Pancreas (tissue), 10 donors: ENCODE measurements at regions not wholly inside any gene's neighbourhood (a gene's known extent, or its start where the extent isn't known, plus 50 kb on each side); places are given as distances from the start of the nearest gene placed in this dataset.

ENCODE experiments used
- ATAC-seq, 4 donors: fragments of 200-7000 bp; cut with Tn5 transposase; one replicate each; pipeline versions ENCODE4 v1.8.0 to v1.9.1; 2020; ENCODE audit warnings: mild to moderate bottlenecking in 4 of 4, moderate library complexity in 4 of 4
- DNase-seq, 6 donors: peaks; one replicate each; pipeline ENCODE4 v3.0.0-alpha.2; 2020
- FAIRE-seq: peaks from 2 replicates; lab custom pipeline; 2012; peaks lifted over from hg19 to GRCh38; lab: Jason Lieb, UNC
- H3K27ac ChIP-seq, 4 donors: fragments of 200-600 bp; sonication (generic); 1 replicate in 3 of 4; 2 replicates in 1 of 4; pipeline versions ENCODE4 v1.5.0 to v1.8.0; 2020
- H3K27me3 ChIP-seq, 4 donors: fragments of 200-600 bp; one replicate each; pipeline ENCODE4 v1.8.0; 2021
- H3K36me3 ChIP-seq, 3 donors: fragments of 200-600 bp; sonication (generic) in 1 of 3; one replicate each; pipeline versions ENCODE4 v1.5.0 to v1.8.0; 2020 to 2021
- H3K4me1 ChIP-seq, 3 donors: fragments of 200-600 bp; one replicate each; pipeline ENCODE4 v1.8.0; 2021
- H3K4me3 ChIP-seq, 4 donors: fragments of 200-600 bp; sonication (generic) in 2 of 4; one replicate each; pipeline versions ENCODE4 v1.5.0 to v1.8.0; 2020 to 2021
- H3K9me3 ChIP-seq, 4 donors: fragments of 200-600 bp; one replicate each; pipeline ENCODE4 v1.8.0; 2021
- WGBS, 2 donors: extraction: QIAGEN DNeasy Blood & Tissue Kit; methylation state at CpG; one replicate each; pipeline ENCODE4 v1.1.7; 2013; 5-methylcytosine and 5-hydroxymethylcytosine counted together
- intact Hi-C, 3 donors: fragments of 100-400 bp; cut with DNase I; formaldehyde crosslinking; loops; one replicate each; pipeline versions ENCODE4 v1.11.1 to v1.14.2; 2022
- TF ChIP-seq, protein P1 (sequence below), 4 donors: fragments of 200-600 bp; sonication (generic) in 3 of 4; IDR thresholded peaks; one replicate each; pipeline versions ENCODE4 v1.5.0 to v1.8.0; 2021; ENCODE audit warnings: antibody characterized with exemption in 4 of 4
- donor health status: healthy with polysubstance abuse.
- donor health status: DM: no; HTN: no; CAD: no; lungs with moderate emphysema.
- donor health status: DM: no; HTN: no; CAD: no.
- donor health status: control.
- donor health status: control.
- donor health status: Bipolar disorder and iron deficiency.
- donor health status: DM: yes; HTN: yes; CAD: no.
- donor health status: DM: no; HTN: no; CAD: no.
- donor health status: DM: no; HTN: no; CAD: no.
- donor health status: DM: yes; HTN: yes; CAD: no.

DNA sequence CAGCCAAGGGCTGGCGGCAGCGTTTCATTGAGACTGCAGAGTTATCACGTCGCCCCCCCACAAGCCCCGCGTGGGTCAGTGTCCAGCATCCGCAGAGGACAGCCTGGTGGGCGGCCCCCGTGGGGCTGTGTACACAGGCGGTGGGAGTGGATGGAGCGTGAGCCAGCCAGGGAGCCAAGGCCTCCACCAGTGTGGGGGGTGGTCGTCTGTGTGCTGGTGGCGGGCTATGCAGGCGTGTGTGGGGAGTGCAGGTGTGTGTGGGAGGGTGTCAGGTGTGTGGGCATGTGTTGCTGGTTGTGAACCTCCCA is 56.5 kb upstream of the NKX1-1 start:
- H3K36me3 ChIP-seq: no peaks in the 10 kb centered on the region
- DNase-seq (peak in 3 of 6 donors; percentile 6 to 66 (median 44)), FAIRE-seq (no peak), ATAC-seq (no peak)
- no peaks in the 10 kb centered on the region for H3K4me1 ChIP-seq
- H3K4me3 ChIP-seq: no peak overlapping the region
- no peaks in the 10 kb centered on the region for H3K9me3 ChIP-seq
- TF ChIP-seq, protein P1, sequence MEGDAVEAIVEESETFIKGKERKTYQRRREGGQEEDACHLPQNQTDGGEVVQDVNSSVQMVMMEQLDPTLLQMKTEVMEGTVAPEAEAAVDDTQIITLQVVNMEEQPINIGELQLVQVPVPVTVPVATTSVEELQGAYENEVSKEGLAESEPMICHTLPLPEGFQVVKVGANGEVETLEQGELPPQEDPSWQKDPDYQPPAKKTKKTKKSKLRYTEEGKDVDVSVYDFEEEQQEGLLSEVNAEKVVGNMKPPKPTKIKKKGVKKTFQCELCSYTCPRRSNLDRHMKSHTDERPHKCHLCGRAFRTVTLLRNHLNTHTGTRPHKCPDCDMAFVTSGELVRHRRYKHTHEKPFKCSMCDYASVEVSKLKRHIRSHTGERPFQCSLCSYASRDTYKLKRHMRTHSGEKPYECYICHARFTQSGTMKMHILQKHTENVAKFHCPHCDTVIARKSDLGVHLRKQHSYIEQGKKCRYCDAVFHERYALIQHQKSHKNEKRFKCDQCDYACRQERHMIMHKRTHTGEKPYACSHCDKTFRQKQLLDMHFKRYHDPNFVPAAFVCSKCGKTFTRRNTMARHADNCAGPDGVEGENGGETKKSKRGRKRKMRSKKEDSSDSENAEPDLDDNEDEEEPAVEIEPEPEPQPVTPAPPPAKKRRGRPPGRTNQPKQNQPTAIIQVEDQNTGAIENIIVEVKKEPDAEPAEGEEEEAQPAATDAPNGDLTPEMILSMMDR (IDR thresholded peaks at IDR 0.05): no peak
- 47 to 49% methylated on average over 14 of the region's 14 CpGs for WGBS, 2 donors
- peaks cover 0 to 7% (median 0%) of the 10 kb centered on the region in 4 donors for H3K27me3 ChIP-seq
- H3K27ac ChIP-seq: no peak overlapping the region
- intact Hi-C loops: no loop called here

DNA sequence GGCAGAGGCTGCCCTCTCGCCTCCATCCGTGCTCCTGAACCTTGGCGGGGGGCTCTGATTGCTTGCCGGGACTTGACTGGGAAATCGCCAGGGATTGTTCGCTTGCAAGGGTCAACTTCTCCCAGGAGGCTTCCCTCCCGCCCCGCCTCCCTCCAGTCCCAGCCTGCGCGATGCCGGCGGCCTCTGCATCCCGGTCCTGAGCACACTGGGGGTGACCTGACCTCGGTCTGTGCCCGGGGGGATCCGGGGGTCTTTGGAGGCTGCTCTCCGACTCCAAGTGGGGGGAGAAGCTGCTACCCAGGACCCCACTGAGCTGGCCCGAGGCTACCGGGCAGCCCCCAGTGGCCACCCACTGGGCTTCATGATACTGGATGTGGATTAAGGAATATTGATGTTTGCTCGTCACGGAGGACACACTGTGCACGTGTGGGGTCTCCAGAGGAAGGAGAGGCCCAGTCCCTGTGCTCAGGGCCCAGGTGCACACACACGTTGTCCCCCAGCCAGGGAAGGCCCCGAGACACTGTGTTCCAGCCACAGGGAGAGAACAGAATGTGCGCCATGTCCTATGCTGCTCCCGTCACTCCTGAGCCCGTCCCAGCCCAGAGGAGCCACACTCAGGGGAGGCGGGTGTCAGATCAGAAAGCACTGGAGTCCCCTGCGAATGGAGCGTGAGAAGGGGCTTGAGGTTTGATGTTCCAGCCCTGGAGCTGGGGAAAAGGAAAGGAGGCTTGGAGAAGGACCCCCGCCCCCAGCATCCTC is 55.9 kb upstream of the NKX1-1 start:
- Histone ChIP-seq H3K4me3 (no peak overlapping the region), H3K27ac (no peak overlapping the region), H3K4me1 (no peaks in the 10 kb centered on the region), H3K36me3 (no peaks in the 10 kb centered on the region), H3K9me3 (no peaks in the 10 kb centered on the region), H3K27me3 (peaks cover 0 to 7% (median 0%) of the 10 kb centered on the region in 4 donors)
- DNase-seq: peak in 2 of 6 donors; percentile 43 to 45
- no peak for FAIRE-seq
- ATAC-seq: no peak
- TF ChIP-seq, protein P1 (IDR thresholded peaks at IDR 0.05): no peak
- WGBS, 2 donors: 25 to 28% methylated on average over 31 of the region's 31 CpGs
- intact Hi-C loops: no loop called here

DNA sequence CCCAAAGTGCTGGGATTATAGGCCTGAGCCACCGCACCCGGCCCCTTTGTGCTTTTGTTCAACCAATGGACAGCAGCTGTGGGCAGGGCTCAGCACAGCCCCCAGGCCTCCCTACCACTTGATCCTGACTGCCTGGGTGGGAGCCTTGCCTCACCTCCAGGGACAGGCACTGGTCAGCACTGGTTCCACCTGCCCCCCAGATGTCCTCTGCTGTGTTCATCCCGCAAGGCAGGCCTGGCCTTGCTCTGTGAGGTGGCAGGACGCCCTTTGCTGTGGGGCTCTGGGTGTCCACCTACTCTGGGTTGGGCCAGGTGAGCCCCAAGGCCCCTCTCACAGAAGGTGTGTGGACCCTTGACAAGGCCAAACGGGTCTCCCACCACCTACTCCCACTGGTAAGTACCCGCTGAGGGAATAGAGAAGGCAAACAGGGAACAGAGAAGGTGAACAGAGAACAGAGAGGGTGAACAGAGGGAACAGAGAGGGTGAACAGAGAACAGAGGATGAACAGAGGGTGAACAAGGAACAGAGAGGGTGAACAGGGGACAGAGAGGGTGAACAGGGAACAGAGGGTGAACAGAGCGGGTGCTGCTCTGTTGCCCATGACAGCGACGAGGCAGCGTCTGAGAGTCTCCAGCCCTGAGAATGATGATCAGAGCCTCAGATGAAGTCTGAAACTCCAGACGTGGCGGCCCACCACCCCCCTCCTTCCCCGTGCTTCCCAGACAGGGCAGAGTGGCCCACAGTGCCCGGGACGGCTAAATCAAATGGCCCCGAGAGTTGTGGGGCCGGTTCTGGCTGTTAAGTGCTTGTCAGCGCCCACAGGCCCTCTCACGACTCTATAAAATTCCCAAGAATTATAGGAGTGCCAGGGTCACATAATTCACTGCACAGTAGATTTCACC is 55.0 kb upstream of the NKX1-1 start:
- TF ChIP-seq, protein P1 (IDR thresholded peaks at IDR 0.05): no peak
- intact Hi-C loops: no loop called here
- Histone ChIP-seq H3K4me3 (no peak overlapping the region), H3K4me1 (no peaks in the 10 kb centered on the region), H3K36me3 (no peaks in the 10 kb centered on the region), H3K9me3 (no peaks in the 10 kb centered on the region), H3K27ac (no peak overlapping the region), H3K27me3 (peaks cover 0 to 7% (median 0%) of the 10 kb centered on the region in 4 donors)
- ATAC-seq (no peak), DNase-seq (peak in 3 of 6 donors; percentile 7 to 48 (median 38)), FAIRE-seq (no peak)
- 58 to 62% methylated on average over 18 to 19 of the region's 19 CpGs for WGBS, 2 donors

DNA sequence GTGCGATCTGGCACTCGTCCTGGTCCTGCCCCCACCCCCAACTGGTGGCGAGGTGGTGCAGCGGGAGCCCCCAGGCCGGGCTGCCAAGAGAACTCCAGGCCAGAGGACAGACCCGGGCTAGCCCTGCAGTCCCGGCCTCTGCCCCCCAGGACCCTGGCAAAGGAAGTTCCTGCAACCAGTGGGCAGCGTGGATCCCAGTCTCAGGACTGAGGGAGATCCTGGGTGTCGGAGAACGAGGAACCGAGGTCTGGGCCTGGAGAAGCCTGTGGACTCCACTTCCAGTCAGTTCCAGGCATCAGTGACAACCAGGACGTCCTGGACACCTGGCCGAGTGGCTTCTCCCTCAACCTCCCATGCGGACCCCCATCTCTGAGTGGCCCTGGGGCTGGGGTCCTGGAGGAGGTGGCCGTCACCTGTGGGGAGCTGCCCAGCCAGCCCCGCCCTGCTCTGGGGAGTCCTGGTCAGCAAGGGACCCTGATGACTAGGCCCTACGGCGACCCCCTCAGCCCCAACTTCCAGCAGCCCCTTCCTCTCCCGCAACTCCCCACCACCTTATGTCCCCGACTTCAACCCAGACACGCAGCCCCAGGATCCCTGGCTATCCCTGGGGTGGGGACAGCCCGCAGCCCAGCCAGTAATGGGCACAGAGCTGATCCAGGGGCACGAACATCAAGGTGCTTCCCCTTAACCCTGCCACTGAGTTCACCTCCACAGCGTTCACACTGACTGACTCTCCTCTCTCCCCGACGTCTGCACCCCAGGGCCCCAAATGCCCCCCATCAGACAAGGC is 53.7 kb upstream of the NKX1-1 start:
- FAIRE-seq (no peak), ATAC-seq (no peak), DNase-seq (peak in 3 of 6 donors; percentile 8 to 53 (median 45))
- no peaks in the 10 kb centered on the region for H3K36me3 ChIP-seq
- TF ChIP-seq, protein P1 (IDR thresholded peaks at IDR 0.05): no peak
- no peaks in the 10 kb centered on the region for H3K9me3 ChIP-seq
- peaks cover 0 to 7% (median 0%) of the 10 kb centered on the region in 4 donors for H3K27me3 ChIP-seq
- intact Hi-C loops: no loop called here
- no peak overlapping the region for H3K4me3 ChIP-seq
- 45 to 58% methylated on average over 20 to 26 of the region's 26 CpGs for WGBS, 2 donors
- no peak overlapping the region for H3K27ac ChIP-seq
- H3K4me1 ChIP-seq: no peaks in the 10 kb centered on the region
